ENCODE measurements at regions not wholly inside any gene's neighbourhood (a gene's known extent, or its start where the extent isn't known, plus 50 kb on each side); places are given as distances from the start of the nearest gene placed in this dataset.
A peak's percentile ranks its signal among the peaks of the same experiment; 100 is the strongest.

- Mint-ChIP-seq H3K4me3 (ENCODE audit: unreplicated experiment) (no peak overlapping the region), H3K4me1 (ENCODE audit: low read depth, unreplicated experiment) (peaks cover 2% of the 10 kb centered on the region), H3K9me3 (ENCODE audit: unreplicated experiment) (no peaks in the 10 kb centered on the region)
Measured at GRCh38 chr4:37132975-37133360, 111.6 kb upstream of the NWD2 start.

GRCh38 chr4:37138019-37138653 is 106.4 kb upstream of the NWD2 start:
- peaks cover 5% of the 10 kb centered on the region for H3K4me1 Mint-ChIP-seq (ENCODE audit: low read depth, unreplicated experiment)

More at GRCh38 chr4:37132975-37133360, 111.6 kb upstream of the NWD2 start:
- Mint-ChIP-seq H3K36me3 (ENCODE audit: unreplicated experiment) (no peaks in the 10 kb centered on the region), H3K27ac (ENCODE audit: unreplicated experiment) (no peak overlapping the region), H3K27me3 (ENCODE audit: unreplicated experiment) (no peaks in the 10 kb centered on the region)
- TF ChIP-seq CTCF (IDR thresholded peaks at IDR 0.05; ENCODE audit: partially characterized antibody, unreplicated experiment) = no peak
- DNase-seq = no peak

GRCh38 chr4:37138789-37139188 is 105.8 kb upstream of the NWD2 start:
- Mint-ChIP-seq H3K27me3 (ENCODE audit: unreplicated experiment) (no peaks in the 10 kb centered on the region), H3K9me3 (ENCODE audit: unreplicated experiment) (peaks cover 2% of the 10 kb centered on the region), H3K4me1 (ENCODE audit: low read depth, unreplicated experiment) (peaks cover 5% of the 10 kb centered on the region), H3K4me3 (ENCODE audit: unreplicated experiment) (no peak overlapping the region), H3K27ac (ENCODE audit: unreplicated experiment) (no peak overlapping the region), H3K36me3 (ENCODE audit: unreplicated experiment) (no peaks in the 10 kb centered on the region)
- no peak for TF ChIP-seq CTCF (IDR thresholded peaks at IDR 0.05; ENCODE audit: partially characterized antibody, unreplicated experiment)
- no peak for DNase-seq

More at GRCh38 chr4:37138019-37138653, 106.4 kb upstream of the NWD2 start:
- peaks cover 2% of the 10 kb centered on the region for H3K9me3 Mint-ChIP-seq (ENCODE audit: unreplicated experiment)
- H3K27me3 Mint-ChIP-seq (ENCODE audit: unreplicated experiment) = no peaks in the 10 kb centered on the region
- H3K36me3 Mint-ChIP-seq (ENCODE audit: unreplicated experiment) = no peaks in the 10 kb centered on the region
- peak overlapping the region; percentile 5 for H3K27ac Mint-ChIP-seq (ENCODE audit: unreplicated experiment)
- DNase-seq = no peak
- H3K4me3 Mint-ChIP-seq (ENCODE audit: unreplicated experiment) = no peak overlapping the region
- TF ChIP-seq CTCF (IDR thresholded peaks at IDR 0.05; ENCODE audit: partially characterized antibody, unreplicated experiment) = no peak

GRCh38 chr4:37139987-37140386 is 104.6 kb upstream of the NWD2 start:
- Mint-ChIP-seq H3K27me3 (ENCODE audit: unreplicated experiment) (no peaks in the 10 kb centered on the region), H3K9me3 (ENCODE audit: unreplicated experiment) (peaks cover 2% of the 10 kb centered on the region)

More at GRCh38 chr4:37139987-37140386, 104.6 kb upstream of the NWD2 start:
- peaks cover 5% of the 10 kb centered on the region for H3K4me1 Mint-ChIP-seq (ENCODE audit: low read depth, unreplicated experiment)
- DNase-seq = no peak
- H3K27ac Mint-ChIP-seq (ENCODE audit: unreplicated experiment) = no peak overlapping the region
- TF ChIP-seq CTCF (IDR thresholded peaks at IDR 0.05; ENCODE audit: partially characterized antibody, unreplicated experiment) = no peak
- H3K36me3 Mint-ChIP-seq (ENCODE audit: unreplicated experiment) = peaks cover 4% of the 10 kb centered on the region
- H3K4me3 Mint-ChIP-seq (ENCODE audit: unreplicated experiment) = no peak overlapping the region
